Endothelial cell of umbilical vein (primary cell): ENCODE measurements at regions not wholly inside any gene's neighbourhood (a gene's known extent, or its start where the extent isn't known, plus 50 kb on each side); places are given as distances from the start of the nearest gene placed in this dataset.

Experiments
- EZH2 ChIP-seq: IDR thresholded peaks from 2 replicates; pipeline ENCODE4 v1.6.1; 2012; ENCODE audit warnings: borderline replicate concordance, low read depth, mild to moderate bottlenecking, moderate library complexity, low read length, inconsistent platforms; ENCODE audit not compliant: severe bottlenecking
- FOS ChIP-seq: IDR thresholded peaks from 2 replicates; pipeline ENCODE4 v1.6.1; 2011; ENCODE audit warnings: mild to moderate bottlenecking, low read length, moderate library complexity, borderline replicate concordance; ENCODE audit not compliant: insufficient read depth
- GATA2 ChIP-seq: IDR thresholded peaks from 2 replicates; pipeline ENCODE4 v1.7.0; 2011; ENCODE audit warnings: low read depth, mild to moderate bottlenecking, moderate library complexity, mixed read lengths, low read length; ENCODE audit not compliant: insufficient read length, insufficient read depth
- POLR2A ChIP-seq: IDR thresholded peaks from 2 replicates; pipeline ENCODE4 v1.6.1; 2012; ENCODE audit warnings: low read depth, mild to moderate bottlenecking, control low read depth, low read length
- TF ChIP-seq, protein P1 (sequence below), 2 donors: IDR thresholded peaks; 1 replicate in 1 of 2; 2 replicates in 1 of 2; pipeline ENCODE4 v1.5.1; 2011; ENCODE audit warnings: low read length in 2 of 2, mild to moderate bottlenecking in 2 of 2, moderate library complexity in 2 of 2, control low read depth in 1 of 2, inconsistent platforms in 1 of 2, low read depth in 1 of 2; ENCODE audit not compliant: insufficient read depth in 1 of 2; ENCODE audit errors: extremely low read depth in 1 of 2
- TF ChIP-seq, protein P2 (sequence below): IDR thresholded peaks from 2 replicates; pipeline ENCODE4 v1.6.1; 2011; ENCODE audit not compliant: insufficient read depth, insufficient read length

DNA sequence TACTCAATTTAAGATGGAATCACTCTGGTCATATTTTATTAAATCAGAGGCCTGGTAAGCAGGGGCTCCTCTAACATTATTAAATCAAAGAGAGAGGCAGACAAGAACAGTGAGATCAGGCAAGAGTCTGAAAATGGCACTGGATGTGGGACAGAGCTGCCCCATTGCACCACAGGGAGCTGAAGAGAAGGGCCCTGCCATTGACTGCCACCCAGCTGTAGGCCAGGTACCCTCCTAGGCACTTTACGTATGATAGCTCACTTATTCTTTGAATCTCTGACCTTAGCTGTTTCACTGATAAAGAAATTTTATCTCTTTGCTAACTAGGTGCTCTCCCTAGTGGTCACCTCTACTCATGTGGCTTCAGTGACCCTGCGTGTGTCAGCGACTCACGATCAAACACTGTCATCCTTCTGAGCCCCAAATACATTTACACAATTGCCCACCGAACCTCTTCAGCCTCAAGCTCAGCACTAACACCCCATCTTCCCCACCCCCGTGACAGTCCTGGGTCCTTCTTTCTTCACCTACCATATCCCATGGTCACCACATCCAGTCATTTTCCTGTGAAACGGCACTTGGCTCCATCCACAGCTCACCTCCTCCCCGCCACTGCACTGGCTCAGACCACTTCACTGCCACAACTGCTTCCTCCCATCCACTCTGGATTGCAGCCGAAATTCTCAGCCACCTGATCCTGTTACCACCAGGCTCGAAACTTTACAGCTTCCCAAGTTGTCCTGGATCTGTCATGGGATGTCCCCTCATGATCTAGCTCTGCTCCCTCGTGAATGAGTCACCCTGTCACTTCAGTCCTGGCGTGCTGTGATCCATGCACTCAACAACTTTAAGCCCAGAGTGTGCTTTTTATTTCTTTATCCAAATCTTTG, 97.3 kb upstream of the SYT6 start:
- TF ChIP-seq, protein P1, sequence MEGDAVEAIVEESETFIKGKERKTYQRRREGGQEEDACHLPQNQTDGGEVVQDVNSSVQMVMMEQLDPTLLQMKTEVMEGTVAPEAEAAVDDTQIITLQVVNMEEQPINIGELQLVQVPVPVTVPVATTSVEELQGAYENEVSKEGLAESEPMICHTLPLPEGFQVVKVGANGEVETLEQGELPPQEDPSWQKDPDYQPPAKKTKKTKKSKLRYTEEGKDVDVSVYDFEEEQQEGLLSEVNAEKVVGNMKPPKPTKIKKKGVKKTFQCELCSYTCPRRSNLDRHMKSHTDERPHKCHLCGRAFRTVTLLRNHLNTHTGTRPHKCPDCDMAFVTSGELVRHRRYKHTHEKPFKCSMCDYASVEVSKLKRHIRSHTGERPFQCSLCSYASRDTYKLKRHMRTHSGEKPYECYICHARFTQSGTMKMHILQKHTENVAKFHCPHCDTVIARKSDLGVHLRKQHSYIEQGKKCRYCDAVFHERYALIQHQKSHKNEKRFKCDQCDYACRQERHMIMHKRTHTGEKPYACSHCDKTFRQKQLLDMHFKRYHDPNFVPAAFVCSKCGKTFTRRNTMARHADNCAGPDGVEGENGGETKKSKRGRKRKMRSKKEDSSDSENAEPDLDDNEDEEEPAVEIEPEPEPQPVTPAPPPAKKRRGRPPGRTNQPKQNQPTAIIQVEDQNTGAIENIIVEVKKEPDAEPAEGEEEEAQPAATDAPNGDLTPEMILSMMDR (IDR thresholded peaks at IDR 0.05; ENCODE audit: extremely low read depth in 1 of 2, insufficient read depth in 1 of 2, low read depth in 1 of 2, low read length in 2 of 2) = no peak
- TF ChIP-seq FOS (no peak), EZH2 (no peak), POLR2A (no peak), GATA2 (no peak)
- TF ChIP-seq, protein P2, sequence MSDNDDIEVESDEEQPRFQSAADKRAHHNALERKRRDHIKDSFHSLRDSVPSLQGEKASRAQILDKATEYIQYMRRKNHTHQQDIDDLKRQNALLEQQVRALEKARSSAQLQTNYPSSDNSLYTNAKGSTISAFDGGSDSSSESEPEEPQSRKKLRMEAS = no peak
